Activated naive CD8-positive, alpha-beta T cell treated with anti-CD3 and anti-CD28 coated beads, Interleukin-2, amount 50 U/mL, for 24 hours (primary cell): ENCODE measurements at regions not wholly inside any gene's neighbourhood (a gene's known extent, or its start where the extent isn't known, plus 50 kb on each side); places are given as distances from the start of the nearest gene placed in this dataset.
"Not testable (repeated sequence)": the region's sequence is repeated elsewhere in the genome, so short reads cannot be mapped to it uniquely, and the experiment has no call there.

ENCODE experiments used
- ATAC-seq: fragments of 150-1000 bp; cut with Tn5 transposase; one replicate; pipeline ENCODE4 v1.10.0; 2021
- DNase-seq: peaks from one replicate; pipeline ENCODE4 v3.0.0; 2021
- H3K27ac Mint-ChIP-seq: one replicate; pipeline ENCODE4 v1.8.0; 2021; ENCODE audit warnings: mild to moderate bottlenecking, mixed read lengths
- H3K27me3 Mint-ChIP-seq: one replicate; pipeline ENCODE4 v1.8.0; 2021; ENCODE audit warnings: mixed read lengths
- H3K36me3 Mint-ChIP-seq: one replicate; pipeline ENCODE4 v1.8.0; 2021; ENCODE audit warnings: low read depth, mixed read lengths
- H3K4me1 Mint-ChIP-seq: one replicate; pipeline ENCODE4 v1.8.0; 2021; ENCODE audit warnings: mixed read lengths
- H3K4me3 Mint-ChIP-seq: one replicate; pipeline ENCODE4 v1.8.0; 2021; ENCODE audit warnings: mild to moderate bottlenecking, moderate library complexity, mixed read lengths
- H3K9me3 Mint-ChIP-seq: one replicate; pipeline ENCODE4 v1.8.0; 2021; ENCODE audit warnings: mixed read lengths

DNA sequence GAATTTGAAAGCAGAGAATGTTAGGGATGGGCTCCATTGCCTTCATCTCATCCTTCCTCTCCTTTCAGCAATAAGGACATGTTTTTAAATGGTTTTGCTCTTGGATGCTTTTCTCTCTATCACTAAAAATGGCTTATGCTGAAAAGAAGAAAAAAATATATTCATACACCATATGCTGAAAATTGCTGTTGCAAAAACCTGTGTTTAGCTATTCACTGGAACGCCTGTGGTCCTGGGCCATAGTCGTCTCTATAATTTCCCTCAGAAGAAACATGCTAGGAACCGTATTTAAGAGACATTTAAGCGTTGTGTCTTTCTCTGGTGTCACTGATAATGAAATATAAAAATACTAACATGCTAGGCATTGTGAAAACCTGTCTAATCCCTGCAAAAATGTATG, 324.9 kb downstream of the TSN start:
- DNase-seq (no peak), ATAC-seq (no peak)
- Mint-ChIP-seq H3K27ac (no peak overlapping the region), H3K9me3 (no peaks in the 10 kb centered on the region), H3K36me3 (no peaks in the 10 kb centered on the region), H3K4me1 (no peaks in the 10 kb centered on the region), H3K4me3 (no peak overlapping the region), H3K27me3 (no peaks in the 10 kb centered on the region)

DNA sequence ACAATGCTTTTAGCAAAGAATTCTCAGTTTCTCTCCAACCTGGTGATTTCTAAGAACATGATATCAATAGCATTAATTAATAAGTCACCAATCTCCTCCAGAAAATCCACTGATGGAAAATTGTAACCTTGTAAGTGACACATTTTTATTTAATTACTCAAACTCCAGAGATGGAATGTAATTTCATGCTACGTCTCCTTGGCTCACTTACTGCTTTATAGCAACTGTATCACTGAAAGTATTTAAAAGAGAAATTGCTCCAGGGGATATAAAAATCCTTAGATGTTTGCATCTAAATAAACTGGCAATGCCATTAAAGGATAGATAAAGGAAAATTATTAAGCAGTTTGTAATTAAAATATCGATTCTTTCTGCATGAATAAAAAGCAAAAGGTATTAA, 325.4 kb downstream of the TSN start:
- no peaks in the 10 kb centered on the region for H3K4me1 Mint-ChIP-seq
- no peaks in the 10 kb centered on the region for H3K27me3 Mint-ChIP-seq
- DNase-seq = no peak
- ATAC-seq = no peak
- H3K36me3 Mint-ChIP-seq = no peaks in the 10 kb centered on the region
- no peak overlapping the region for H3K4me3 Mint-ChIP-seq
- H3K9me3 Mint-ChIP-seq = no peaks in the 10 kb centered on the region
- no peak overlapping the region for H3K27ac Mint-ChIP-seq

- H3K9me3 Mint-ChIP-seq = no peaks in the 10 kb centered on the region
- H3K27me3 Mint-ChIP-seq = no peaks in the 10 kb centered on the region
- no peak for DNase-seq
These were observed 326.3 kb downstream of the TSN start for GRCh38 chr2:122081751-122082150.

GRCh38 chr2:122083256-122084048, 328.0 kb downstream of the TSN start:
- Mint-ChIP-seq H3K9me3 (no peaks in the 10 kb centered on the region), H3K4me1 (no peaks in the 10 kb centered on the region), H3K27ac (no peak overlapping the region), H3K4me3 (no peak overlapping the region), H3K27me3 (no peaks in the 10 kb centered on the region), H3K36me3 (no peaks in the 10 kb centered on the region)
- no peak for ATAC-seq
- no peak for DNase-seq

More at GRCh38 chr2:122081751-122082150, 326.3 kb downstream of the TSN start:
- H3K4me1 Mint-ChIP-seq = no peaks in the 10 kb centered on the region
- H3K36me3 Mint-ChIP-seq = no peaks in the 10 kb centered on the region
- no peak for ATAC-seq
- no peak overlapping the region for H3K4me3 Mint-ChIP-seq
- no peak overlapping the region for H3K27ac Mint-ChIP-seq

DNA sequence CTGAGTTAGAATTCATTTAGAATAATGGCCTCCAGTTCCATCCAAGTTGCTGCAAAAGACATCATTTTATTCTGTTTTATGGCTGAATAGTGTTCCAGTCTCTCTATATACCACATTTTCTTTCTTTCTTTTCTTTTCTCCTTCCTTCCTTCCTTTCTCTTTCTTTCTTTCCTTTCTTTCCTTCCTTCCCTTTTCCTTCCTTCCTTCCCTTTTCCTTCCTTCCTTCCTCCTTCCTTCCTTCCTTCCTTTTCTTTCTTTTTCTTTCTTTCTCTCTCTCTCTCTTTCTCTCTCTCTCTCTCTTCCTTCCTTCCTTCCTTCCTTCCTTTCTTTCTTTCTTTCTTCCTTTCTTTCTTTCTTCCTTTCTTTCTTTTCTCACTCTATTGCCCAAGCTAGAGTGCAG, 330.2 kb downstream of the TSN start:
- not testable (repeated sequence) for H3K27ac Mint-ChIP-seq, H3K4me1 Mint-ChIP-seq, DNase-seq, H3K27me3 Mint-ChIP-seq, ATAC-seq, H3K36me3 Mint-ChIP-seq, H3K4me3 Mint-ChIP-seq, H3K9me3 Mint-ChIP-seq

- DNase-seq (no peak), ATAC-seq (no peak)
- H3K27me3 Mint-ChIP-seq = no peaks in the 10 kb centered on the region
- no peaks in the 10 kb centered on the region for H3K4me1 Mint-ChIP-seq
- no peak overlapping the region for H3K4me3 Mint-ChIP-seq
- peaks cover 1% of the 10 kb centered on the region for H3K36me3 Mint-ChIP-seq
- no peaks in the 10 kb centered on the region for H3K9me3 Mint-ChIP-seq
- H3K27ac Mint-ChIP-seq = no peak overlapping the region
These were observed 339.1 kb downstream of the TSN start for GRCh38 chr2:122094557-122094956.

GRCh38 chr2:122096761-122097160, 341.3 kb downstream of the TSN start:
- no peaks in the 10 kb centered on the region for H3K9me3 Mint-ChIP-seq
- H3K4me3 Mint-ChIP-seq = no peak overlapping the region
- H3K4me1 Mint-ChIP-seq = no peaks in the 10 kb centered on the region
- ATAC-seq = no peak
- no peak for DNase-seq
- no peaks in the 10 kb centered on the region for H3K27me3 Mint-ChIP-seq
- H3K27ac Mint-ChIP-seq = no peak overlapping the region
- H3K36me3 Mint-ChIP-seq = no peaks in the 10 kb centered on the region

DNA sequence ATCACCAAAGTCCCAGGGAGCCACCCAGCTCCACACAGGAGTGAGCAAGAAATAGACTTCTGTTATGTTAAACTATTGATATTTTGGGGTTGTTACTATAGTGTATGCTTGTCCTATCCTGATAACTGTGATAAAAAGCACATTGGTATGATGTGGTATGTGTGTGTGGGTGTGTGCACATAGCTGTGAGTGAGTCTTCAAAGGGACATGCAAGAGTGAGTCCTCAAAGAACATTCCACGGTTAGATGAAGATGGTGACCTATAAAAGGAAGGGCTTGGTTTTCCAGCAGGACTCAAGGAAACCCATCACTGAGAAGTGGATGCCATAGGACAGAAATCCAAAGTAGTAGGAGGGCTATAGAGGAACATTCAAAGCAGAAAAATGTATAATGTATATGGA, 342.9 kb downstream of the TSN start:
- Mint-ChIP-seq H3K9me3 (no peaks in the 10 kb centered on the region), H3K27ac (no peak overlapping the region), H3K27me3 (no peaks in the 10 kb centered on the region), H3K36me3 (no peaks in the 10 kb centered on the region), H3K4me1 (no peaks in the 10 kb centered on the region), H3K4me3 (no peak overlapping the region)
- no peak for DNase-seq
- ATAC-seq = no peak

GRCh38 chr2:122100346-122100745, 344.9 kb downstream of the TSN start:
- H3K4me3 Mint-ChIP-seq = no peak overlapping the region
- ATAC-seq = no peak
- H3K9me3 Mint-ChIP-seq = peaks cover 4% of the 10 kb centered on the region
- no peak overlapping the region for H3K27ac Mint-ChIP-seq
- no peaks in the 10 kb centered on the region for H3K27me3 Mint-ChIP-seq
- no peak for DNase-seq
- no peaks in the 10 kb centered on the region for H3K36me3 Mint-ChIP-seq
- H3K4me1 Mint-ChIP-seq = no peaks in the 10 kb centered on the region

DNA sequence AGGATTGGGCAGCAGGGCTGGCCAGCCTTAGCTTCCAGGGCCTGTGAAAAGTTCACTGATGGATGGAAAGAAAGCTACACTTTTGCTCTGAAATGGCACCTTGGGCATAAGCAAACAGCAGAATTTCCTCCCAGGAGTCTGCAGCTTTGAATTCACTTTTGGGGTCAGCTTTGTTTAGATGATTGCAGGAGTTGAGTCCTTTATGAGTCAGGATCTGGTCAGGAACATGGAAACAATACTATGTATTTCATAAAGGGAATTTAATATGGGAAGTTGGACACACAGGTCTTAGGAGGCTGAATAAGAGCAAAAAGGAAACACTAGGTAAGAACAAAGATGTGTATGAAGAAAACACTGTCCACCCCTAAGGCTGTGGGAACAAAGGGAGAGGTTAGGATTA, 345.3 kb downstream of the TSN start:
- no peak overlapping the region for H3K4me3 Mint-ChIP-seq
- peaks cover 4% of the 10 kb centered on the region for H3K9me3 Mint-ChIP-seq
- H3K36me3 Mint-ChIP-seq = no peaks in the 10 kb centered on the region
- ATAC-seq (no peak), DNase-seq (no peak)
- H3K27me3 Mint-ChIP-seq = no peaks in the 10 kb centered on the region
- no peak overlapping the region for H3K27ac Mint-ChIP-seq
- no peaks in the 10 kb centered on the region for H3K4me1 Mint-ChIP-seq

DNA sequence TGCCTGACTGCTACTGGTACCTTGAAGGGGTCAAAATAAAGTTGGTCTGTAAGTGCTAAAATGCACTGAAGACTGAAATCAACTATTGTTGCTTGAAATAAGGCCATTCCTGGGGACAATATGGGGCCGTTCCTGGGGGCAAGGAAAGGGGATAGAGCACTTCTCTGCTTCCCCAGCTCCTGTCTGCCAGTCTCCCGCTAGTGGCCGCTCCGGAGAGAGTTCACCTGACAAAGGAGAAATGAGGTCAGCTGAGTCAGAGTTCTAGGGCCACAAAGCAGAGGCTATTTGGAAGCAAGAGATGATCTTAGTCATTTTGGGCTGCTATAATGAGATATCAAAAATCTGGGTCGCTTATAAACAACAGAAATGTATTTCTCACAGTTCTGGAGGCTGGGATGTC, 345.9 kb downstream of the TSN start:
- no peaks in the 10 kb centered on the region for H3K4me1 Mint-ChIP-seq
- peaks cover 4% of the 10 kb centered on the region for H3K9me3 Mint-ChIP-seq
- H3K27me3 Mint-ChIP-seq = no peaks in the 10 kb centered on the region
- no peak overlapping the region for H3K27ac Mint-ChIP-seq
- DNase-seq (no peak), ATAC-seq (no peak)
- H3K36me3 Mint-ChIP-seq = no peaks in the 10 kb centered on the region
- H3K4me3 Mint-ChIP-seq = no peak overlapping the region

DNA sequence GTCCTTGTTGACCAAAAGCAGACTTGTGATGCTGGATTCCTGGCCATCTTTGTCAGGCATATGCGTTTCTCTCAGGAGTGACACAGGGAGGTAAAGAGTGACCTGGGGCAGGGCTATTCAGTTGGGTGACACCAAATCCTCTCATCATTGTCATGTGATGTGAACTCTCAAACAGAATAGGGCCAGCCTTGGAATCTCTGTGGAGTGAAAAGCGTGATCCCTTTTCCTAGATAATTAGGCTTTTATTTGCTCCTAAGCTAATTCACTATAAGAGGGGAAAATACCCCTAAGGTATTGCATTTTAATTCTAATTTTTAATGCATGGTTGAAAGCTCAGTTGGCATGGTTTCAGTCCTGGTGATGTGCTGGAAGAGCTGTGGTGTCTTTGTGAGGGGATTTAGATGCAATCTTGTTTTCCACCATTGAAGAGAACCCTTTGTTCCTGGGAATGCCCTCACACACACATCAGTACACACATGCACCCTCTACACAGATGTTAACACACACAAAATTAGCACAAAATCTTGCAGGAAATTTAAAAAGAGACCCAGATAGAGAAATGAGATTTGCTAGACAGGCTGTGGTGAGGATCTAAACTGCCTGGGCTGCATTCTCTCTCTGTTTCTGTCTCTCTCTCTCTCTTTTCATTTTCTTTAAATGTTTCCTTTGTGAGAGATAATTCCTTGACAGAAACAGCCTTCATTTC, 349.9 kb downstream of the TSN start:
- Mint-ChIP-seq H3K4me1 (no peaks in the 10 kb centered on the region), H3K27me3 (no peaks in the 10 kb centered on the region), H3K27ac (no peak overlapping the region), H3K36me3 (no peaks in the 10 kb centered on the region), H3K9me3 (peaks cover 4% of the 10 kb centered on the region), H3K4me3 (no peak overlapping the region)
- DNase-seq (no peak), ATAC-seq (no peak)

DNA sequence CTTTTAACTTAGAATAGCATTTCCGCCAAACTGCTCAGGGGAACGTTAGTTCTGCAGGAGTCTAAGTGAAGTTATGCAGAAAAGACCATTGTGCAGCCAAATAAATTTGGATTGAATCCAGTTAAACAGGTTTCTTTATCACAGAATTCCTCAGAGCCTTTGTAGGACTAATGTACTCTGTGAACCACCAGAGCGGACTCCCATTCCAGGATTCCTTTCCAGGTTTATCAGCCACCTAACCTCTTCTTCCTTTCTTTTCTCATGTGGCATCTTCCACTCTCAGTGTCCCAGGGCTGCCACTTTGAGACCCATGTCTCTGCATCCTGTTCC, 350.4 kb downstream of the TSN start:
- peaks cover 4% of the 10 kb centered on the region for H3K9me3 Mint-ChIP-seq
- no peaks in the 10 kb centered on the region for H3K36me3 Mint-ChIP-seq
- DNase-seq (no peak), ATAC-seq (no peak)
- no peak overlapping the region for H3K4me3 Mint-ChIP-seq
- H3K27ac Mint-ChIP-seq = no peak overlapping the region
- no peaks in the 10 kb centered on the region for H3K27me3 Mint-ChIP-seq
- H3K4me1 Mint-ChIP-seq = no peaks in the 10 kb centered on the region

DNA sequence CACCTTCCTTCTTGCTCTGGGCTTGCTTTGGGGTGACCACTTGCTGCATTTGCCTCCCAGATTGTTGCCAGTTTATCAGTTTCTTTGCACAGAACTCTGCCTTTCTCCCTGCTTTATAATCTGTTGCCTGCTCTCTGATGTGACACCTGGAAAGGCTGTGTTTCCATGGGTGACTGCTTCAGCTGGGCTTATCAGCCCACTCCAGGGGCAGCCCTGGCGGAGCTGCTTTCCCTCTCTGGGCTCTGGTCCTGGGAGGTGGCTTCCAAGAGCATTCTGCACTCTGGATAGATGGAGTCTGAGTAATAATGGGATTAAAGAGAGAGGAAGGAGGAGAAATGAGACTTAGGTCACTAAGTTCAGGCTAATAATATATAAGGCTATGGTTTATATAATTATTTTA, 352.7 kb downstream of the TSN start:
- H3K9me3 Mint-ChIP-seq = peaks cover 4% of the 10 kb centered on the region
- no peaks in the 10 kb centered on the region for H3K36me3 Mint-ChIP-seq
- no peak overlapping the region for H3K4me3 Mint-ChIP-seq
- H3K4me1 Mint-ChIP-seq = no peaks in the 10 kb centered on the region
- ATAC-seq (no peak), DNase-seq (no peak)
- no peaks in the 10 kb centered on the region for H3K27me3 Mint-ChIP-seq
- H3K27ac Mint-ChIP-seq = no peak overlapping the region

DNA sequence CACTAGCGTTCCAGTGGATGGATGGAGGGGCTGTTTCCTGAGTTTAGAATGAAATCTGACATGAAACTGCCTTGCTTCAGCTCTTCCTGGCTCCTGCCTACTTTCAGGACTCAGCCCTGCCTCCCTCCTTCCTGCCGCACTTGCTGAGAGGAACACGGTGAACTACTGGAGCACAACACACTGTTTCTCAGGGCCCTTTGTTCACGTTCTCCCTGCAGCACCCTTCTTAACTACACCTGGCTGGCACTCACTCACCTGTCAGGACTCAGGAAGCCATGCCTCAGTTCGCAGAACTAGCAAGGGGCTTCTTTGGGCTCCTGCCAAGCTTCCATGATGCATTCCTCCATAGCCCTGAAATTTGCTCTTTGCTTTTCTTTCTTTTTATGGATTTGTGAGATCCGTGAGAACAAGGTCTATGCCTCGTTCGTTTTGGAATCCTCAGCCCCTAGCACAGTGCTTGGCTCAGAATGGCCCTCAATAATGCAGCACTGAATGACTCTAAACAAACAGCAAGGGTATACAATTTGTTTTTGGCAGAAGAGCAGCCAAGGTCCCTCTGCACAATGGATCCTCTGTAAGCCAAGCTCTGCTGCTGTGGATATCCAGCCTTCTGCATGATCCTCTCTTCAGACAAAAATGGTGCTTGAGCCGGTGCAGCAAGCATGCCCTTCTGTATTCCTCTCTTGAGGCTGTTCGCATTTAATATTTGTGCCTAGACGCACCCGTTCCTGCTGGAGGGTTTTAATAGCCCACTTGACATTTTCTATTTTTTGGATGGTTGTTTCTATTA, 357.0 kb downstream of the TSN start:
- no peaks in the 10 kb centered on the region for H3K36me3 Mint-ChIP-seq
- no peaks in the 10 kb centered on the region for H3K9me3 Mint-ChIP-seq
- no peak overlapping the region for H3K27ac Mint-ChIP-seq
- H3K4me1 Mint-ChIP-seq = no peaks in the 10 kb centered on the region
- DNase-seq (no peak), ATAC-seq (no peak)
- no peak overlapping the region for H3K4me3 Mint-ChIP-seq
- no peaks in the 10 kb centered on the region for H3K27me3 Mint-ChIP-seq
